NB4 (cell line): ENCODE measurements at regions not wholly inside any gene's neighbourhood (a gene's known extent, or its start where the extent isn't known, plus 50 kb on each side); places are given as distances from the start of the nearest gene placed in this dataset.
"Not testable (repeated sequence)": the region's sequence is repeated elsewhere in the genome, so short reads cannot be mapped to it uniquely, and the experiment has no call there.

Experiments used
- POLR2A ChIP-seq: IDR thresholded peaks from 2 replicates; pipeline ENCODE4 v1.6.1; 2011; ENCODE audit warnings: mild to moderate bottlenecking; ENCODE audit not compliant: insufficient read length; ENCODE audit errors: extremely low read depth
- TF ChIP-seq, protein P1 (sequence below): IDR thresholded peaks from one replicate; pipeline ENCODE4 v1.5.1; 2012; ENCODE audit warnings: low read depth, low read length

DNA sequence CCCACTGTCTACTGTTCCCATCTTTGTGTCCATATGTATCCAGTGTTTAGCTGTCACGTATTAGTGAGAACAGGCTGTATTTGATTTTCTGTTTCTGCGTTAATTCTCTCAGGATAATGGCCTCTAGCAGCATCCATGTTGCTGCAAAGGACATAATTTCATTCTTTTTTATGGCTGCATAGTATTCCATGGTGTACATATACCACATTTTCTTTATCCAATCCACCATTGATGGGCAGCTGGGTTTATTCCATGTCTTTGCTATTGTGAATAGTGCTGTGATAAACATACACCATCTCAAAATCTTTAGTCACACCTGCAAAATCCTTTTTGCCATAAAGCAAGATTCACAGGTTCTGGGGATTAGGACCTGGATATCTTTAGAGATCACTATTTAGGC, 334.4 kb upstream of the CLINT1 start:
- not testable (repeated sequence) for TF ChIP-seq POLR2A
- TF ChIP-seq, protein P1, sequence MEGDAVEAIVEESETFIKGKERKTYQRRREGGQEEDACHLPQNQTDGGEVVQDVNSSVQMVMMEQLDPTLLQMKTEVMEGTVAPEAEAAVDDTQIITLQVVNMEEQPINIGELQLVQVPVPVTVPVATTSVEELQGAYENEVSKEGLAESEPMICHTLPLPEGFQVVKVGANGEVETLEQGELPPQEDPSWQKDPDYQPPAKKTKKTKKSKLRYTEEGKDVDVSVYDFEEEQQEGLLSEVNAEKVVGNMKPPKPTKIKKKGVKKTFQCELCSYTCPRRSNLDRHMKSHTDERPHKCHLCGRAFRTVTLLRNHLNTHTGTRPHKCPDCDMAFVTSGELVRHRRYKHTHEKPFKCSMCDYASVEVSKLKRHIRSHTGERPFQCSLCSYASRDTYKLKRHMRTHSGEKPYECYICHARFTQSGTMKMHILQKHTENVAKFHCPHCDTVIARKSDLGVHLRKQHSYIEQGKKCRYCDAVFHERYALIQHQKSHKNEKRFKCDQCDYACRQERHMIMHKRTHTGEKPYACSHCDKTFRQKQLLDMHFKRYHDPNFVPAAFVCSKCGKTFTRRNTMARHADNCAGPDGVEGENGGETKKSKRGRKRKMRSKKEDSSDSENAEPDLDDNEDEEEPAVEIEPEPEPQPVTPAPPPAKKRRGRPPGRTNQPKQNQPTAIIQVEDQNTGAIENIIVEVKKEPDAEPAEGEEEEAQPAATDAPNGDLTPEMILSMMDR = not testable (repeated sequence)
